ENCODE measurements at regions not wholly inside any gene's neighbourhood (a gene's known extent, or its start where the extent isn't known, plus 50 kb on each side); places are given as distances from the start of the nearest gene placed in this dataset.
"Not testable (repeated sequence)": the region's sequence is repeated elsewhere in the genome, so short reads cannot be mapped to it uniquely, and the experiment has no call there.

DNA sequence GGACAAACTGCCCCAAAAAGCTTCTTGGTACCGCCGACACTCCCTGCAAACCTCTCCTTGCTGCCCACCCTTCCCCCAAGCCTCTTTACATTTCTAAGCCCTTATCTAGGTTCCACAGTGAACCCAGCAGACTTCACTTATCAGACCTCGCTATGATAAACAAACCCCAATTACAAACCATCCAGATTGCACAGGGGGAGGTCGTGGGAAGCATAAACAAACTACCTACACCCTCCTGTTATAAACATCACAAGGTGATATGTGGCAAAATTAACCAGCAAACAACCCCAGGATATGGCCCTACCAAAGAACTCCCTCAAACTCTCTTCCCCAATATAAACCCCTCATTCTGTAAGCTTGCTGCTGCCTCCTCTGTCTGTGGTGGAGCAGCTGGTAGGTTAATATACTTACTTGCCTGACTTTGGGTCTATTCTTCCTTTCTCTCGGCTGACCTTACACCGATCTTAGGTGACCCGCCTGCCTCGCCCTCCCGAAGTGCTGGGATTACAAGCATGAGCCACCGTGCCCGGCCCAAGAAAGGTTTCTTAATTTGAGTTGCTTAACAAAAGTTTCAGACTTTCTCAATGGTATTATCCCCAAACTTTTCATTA lies 66.0 kb upstream of the TENM4 start:
- no peak for DNase-seq

DNA sequence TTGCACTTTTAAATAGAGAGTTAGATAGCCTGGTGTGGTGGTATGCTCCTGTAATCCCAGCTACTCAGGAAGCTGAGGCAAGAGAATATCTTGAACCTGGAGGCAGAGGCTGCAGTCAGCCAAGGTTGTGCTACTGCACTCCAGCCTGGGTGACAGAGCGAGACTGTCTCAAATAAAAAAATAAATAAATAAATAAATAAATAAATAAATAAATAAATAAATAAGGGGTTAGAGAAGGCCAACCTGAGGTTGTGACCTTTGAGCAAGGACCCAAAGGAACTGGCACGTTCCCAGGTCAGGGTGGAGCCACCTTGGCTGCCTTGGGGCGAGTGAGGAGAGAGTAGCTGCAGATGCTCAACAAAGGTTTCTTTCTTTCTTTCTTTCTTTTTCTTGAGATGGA lies 65.3 kb upstream of the TENM4 start:
- DNase-seq = no peak

DNA sequence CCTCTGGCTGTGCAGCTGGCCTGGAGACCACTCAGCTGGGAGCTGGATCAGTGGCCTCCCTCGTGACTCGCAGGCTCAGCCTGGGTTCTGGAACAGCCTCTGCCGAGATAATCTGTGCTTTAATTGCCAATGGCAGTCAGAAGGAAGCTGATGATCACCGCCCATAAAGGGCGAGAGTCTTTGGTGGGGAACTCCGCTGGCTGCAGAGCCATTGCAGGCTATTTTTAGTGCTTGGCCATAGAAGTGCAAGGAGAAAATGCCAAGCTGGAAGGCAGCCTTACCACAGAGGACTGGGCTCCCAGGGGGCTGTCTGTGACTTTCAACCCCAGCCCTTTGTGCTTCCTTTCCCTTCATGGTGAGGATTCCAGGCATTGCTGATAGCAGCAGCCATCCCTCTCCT lies 62.2 kb upstream of the TENM4 start:
- no peak for DNase-seq

DNA sequence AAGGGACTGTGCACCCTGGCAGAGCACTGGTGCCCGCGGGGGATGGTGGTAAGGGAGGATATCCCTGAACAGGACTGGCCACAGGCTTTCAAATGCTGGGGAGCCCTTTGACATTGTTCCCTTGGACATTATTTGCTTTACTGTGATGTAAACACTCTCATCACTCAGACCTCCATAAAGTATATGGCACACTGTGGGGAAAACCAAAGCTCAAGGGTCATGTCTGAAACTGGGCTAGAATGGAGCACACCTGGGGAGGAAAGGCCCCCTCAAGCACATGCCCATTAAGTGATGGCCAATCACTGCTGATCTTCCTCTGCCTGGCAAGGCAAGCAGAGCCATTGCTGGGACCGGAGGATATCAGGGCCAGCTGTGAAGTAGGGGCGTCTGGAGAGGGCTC lies 60.9 kb upstream of the TENM4 start:
- no peak for DNase-seq

DNA sequence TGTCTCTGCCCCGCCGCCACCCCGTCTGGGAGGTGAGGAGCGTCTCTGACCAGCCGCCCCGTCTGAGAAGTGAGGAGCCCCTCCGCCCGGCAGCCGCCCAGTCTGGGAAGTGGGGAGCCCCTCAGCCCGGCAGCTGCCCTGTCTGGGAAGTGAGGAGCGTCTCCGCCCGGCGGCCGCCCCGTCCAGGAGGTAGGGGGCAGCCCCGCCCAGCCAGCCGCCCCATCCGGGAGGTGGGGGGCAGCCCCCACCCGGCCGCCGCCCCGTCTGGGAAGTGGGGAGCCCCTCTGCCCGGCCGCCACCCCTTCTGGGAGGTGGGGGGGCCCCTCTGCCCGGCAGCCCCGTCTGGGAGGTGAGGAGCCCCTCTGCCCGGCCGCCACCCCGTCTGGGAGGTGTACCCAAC lies 59.1 kb upstream of the TENM4 start:
- DNase-seq = not testable (repeated sequence)

DNA sequence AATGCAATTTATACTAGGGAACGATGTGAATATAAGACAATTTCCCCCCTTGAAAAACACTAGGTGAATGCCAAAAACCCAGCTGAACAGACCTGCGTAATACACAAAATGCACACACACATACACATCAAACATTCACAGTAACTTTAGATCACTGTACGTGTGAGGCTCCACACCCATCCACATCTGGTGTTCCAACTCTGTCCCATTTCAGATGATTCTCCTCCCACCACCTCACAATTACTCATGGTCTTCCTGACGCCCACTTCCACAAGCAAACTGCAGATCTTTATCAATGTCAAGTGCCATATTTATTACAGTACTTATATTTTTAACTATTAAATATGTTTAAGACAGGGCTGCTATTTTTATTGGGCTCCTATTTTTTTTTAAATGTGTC lies 57.8 kb upstream of the TENM4 start:
- DNase-seq = no peak

DNA sequence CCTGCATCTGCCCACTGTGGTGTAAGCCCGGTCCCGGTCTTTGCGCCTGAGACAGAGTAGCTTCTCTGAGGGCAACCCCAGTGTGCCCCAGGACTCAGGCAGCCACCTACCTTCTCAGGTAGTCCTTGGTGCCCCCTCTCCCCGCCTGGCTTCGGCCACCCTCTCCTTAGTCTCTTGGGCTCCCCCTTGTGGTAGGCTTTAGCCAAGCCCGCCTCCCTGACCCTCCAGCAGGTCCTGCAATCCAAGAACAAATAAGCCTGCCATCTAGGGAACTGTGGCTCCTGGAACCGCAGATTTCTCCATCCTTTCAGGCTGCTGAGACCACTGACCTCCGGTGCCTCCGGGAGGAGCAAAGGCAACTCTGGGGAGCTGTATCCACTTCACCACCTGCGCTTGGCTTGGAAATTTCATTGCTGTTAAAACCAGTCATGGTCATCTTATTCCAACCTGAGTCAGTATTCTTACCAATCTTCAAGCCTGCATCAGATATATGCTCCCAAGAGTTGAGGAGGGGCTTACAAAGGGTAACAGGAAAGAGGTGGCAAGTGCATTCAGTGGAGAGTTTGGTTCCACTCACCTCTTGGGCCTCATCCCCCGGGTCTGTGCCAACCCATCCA lies 52.8 kb upstream of the TENM4 start:
- DNase-seq = peak; percentile 48 to 59

DNA sequence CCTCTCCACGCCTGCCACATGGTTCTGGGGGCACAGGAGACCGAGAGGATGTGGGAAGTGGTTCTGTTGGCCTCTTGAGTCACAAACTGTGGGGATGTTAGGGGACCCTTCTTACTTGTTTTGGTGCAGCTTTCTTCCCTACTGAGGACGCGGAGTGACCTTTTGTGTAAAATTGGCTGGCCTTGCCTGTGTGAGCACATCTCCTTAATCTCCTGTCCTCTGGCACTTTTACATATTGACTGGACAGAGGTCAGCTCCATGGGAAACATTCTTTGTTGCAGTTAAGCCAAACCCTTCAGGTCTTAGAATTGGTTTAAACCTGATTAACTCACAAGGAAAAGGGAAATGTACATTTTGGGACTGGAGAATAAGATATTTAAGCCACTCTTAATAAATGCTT lies 51.2 kb upstream of the TENM4 start:
- DNase-seq = no peak
